WTC11 (cell line): ENCODE measurements at regions not wholly inside any gene's neighbourhood (a gene's known extent, or its start where the extent isn't known, plus 50 kb on each side); places are given as distances from the start of the nearest gene placed in this dataset.

ENCODE experiments used
- ATAC-seq: fragments of 200-7000 bp; cut with Tn5 transposase; 2 replicates; pipeline ENCODE4 v1.10.0; 2021; ENCODE audit warnings: mild to moderate bottlenecking, moderate library complexity
- CTCF ChIA-PET: fragments of 300-600 bp; sonication (Branson Sonifier 250); formaldehyde crosslinking; loops from one replicate; lab custom pipeline; 2021; ENCODE audit warnings: antibody characterized with exemption; lab: Charles Lee
- POLR2A ChIA-PET: fragments of 350-600 bp; sonication (Branson Sonifier 250); formaldehyde crosslinking; loops from one replicate; lab custom pipeline; 2021; ENCODE audit warnings: antibody characterized with exemption; lab: Charles Lee
- DNase-seq: peaks from one replicate; pipeline ENCODE4 v3.0.0; 2021; ENCODE audit warnings: low spot score
- H3K27ac Mint-ChIP-seq: 2 replicates; pipeline ENCODE4 v1.8.0; 2021; ENCODE audit warnings: mixed read lengths
- H3K27me3 Mint-ChIP-seq: 2 replicates; pipeline ENCODE4 v1.8.0; 2021; ENCODE audit warnings: low read depth, mild to moderate bottlenecking, moderate library complexity, mixed read lengths
- H3K36me3 Mint-ChIP-seq: 2 replicates; pipeline ENCODE4 v1.8.0; 2021; ENCODE audit warnings: mixed read lengths
- H3K4me1 Mint-ChIP-seq: 2 replicates; pipeline ENCODE4 v1.8.0; 2022; ENCODE audit warnings: mixed read lengths
- H3K4me3 Mint-ChIP-seq: 2 replicates; pipeline ENCODE4 v1.8.0; 2021; ENCODE audit warnings: mild to moderate bottlenecking, moderate library complexity, mixed read lengths
- H3K9me3 Mint-ChIP-seq: 2 replicates; pipeline ENCODE4 v1.8.0; 2021; ENCODE audit warnings: mixed read lengths
- ATF2 ChIP-seq: sonication (generic); formaldehyde crosslinking; IDR thresholded peaks from 2 replicates; pipeline ENCODE4 v1.8.1; 2022; ENCODE audit warnings: low read depth, missing genetic modification reagents, borderline replicate concordance
- CREB1 ChIP-seq: sonication (generic); formaldehyde crosslinking; IDR thresholded peaks from 2 replicates; pipeline ENCODE4 v1.8.0; 2023; ENCODE audit warnings: mild to moderate bottlenecking, missing genetic modification reagents
- FOXJ3 ChIP-seq: sonication (generic); formaldehyde crosslinking; IDR thresholded peaks from 2 replicates; pipeline ENCODE4 v1.9.0; 2021; ENCODE audit warnings: missing genetic modification reagents, mild to moderate bottlenecking, borderline replicate concordance
- MYBL2 ChIP-seq: sonication (generic); formaldehyde crosslinking; IDR thresholded peaks from 2 replicates; pipeline ENCODE4 v1.8.1; 2023; ENCODE audit warnings: mild to moderate bottlenecking, moderate library complexity, missing genetic modification reagents
- RELA ChIP-seq: sonication (generic); formaldehyde crosslinking; IDR thresholded peaks from 2 replicates; pipeline ENCODE4 v1.8.1; 2022; ENCODE audit warnings: missing genetic modification reagents, mild to moderate bottlenecking, borderline replicate concordance
- SMAD4 ChIP-seq: sonication (generic); formaldehyde crosslinking; IDR thresholded peaks from 2 replicates; pipeline ENCODE4 v1.8.0; 2022; ENCODE audit warnings: mild to moderate bottlenecking, missing genetic modification reagents
- TCF7 ChIP-seq: sonication (generic); formaldehyde crosslinking; IDR thresholded peaks from 2 replicates; pipeline ENCODE4 v1.8.0; 2022; ENCODE audit warnings: mild to moderate bottlenecking, low read depth, missing genetic modification reagents, moderate library complexity
- TEAD1 ChIP-seq: sonication (generic); formaldehyde crosslinking; IDR thresholded peaks from 2 replicates; pipeline ENCODE4 v1.8.0; 2022; ENCODE audit warnings: mild to moderate bottlenecking, missing genetic modification reagents
- TP53 ChIP-seq: sonication (generic); formaldehyde crosslinking; IDR thresholded peaks from 2 replicates; pipeline ENCODE4 v1.8.1; 2023; ENCODE audit warnings: mild to moderate bottlenecking, missing genetic modification reagents
- ZBTB21 ChIP-seq: sonication (generic); formaldehyde crosslinking; IDR thresholded peaks from 2 replicates; pipeline ENCODE4 v1.8.1; 2023; ENCODE audit warnings: mild to moderate bottlenecking, missing genetic modification reagents, borderline replicate concordance
- ZNF138 ChIP-seq: sonication (generic); formaldehyde crosslinking; conservative IDR thresholded peaks from 2 replicates; pipeline ENCODE4 v1.8.1; 2022; ENCODE audit warnings: mild to moderate bottlenecking, moderate library complexity, missing genetic modification reagents
- ZNF425 ChIP-seq: fragments of 250-450 bp; sonication (Bioruptor Pico); conservative IDR thresholded peaks from 2 replicates; pipeline ENCODE4 v1.9.0; 2021; ENCODE audit warnings: mild to moderate bottlenecking
- TF ChIP-seq, protein P1 (sequence below): sonication (generic); formaldehyde crosslinking; conservative IDR thresholded peaks from 2 replicates; pipeline ENCODE4 v1.8.1; 2023; ENCODE audit warnings: mild to moderate bottlenecking, low read depth, missing genetic modification reagents, moderate library complexity
- TF ChIP-seq, protein P2 (sequence below): sonication (generic); formaldehyde crosslinking; IDR thresholded peaks from 2 replicates; pipeline ENCODE4 v1.8.1; 2022; ENCODE audit warnings: low read depth, mild to moderate bottlenecking, moderate library complexity, missing genetic modification reagents, borderline replicate concordance
- TF ChIP-seq, protein P3 (sequence below): sonication (generic); formaldehyde crosslinking; IDR thresholded peaks from 2 replicates; pipeline ENCODE4 v1.8.0; 2023; ENCODE audit warnings: missing genetic modification reagents
- TF ChIP-seq, protein P4 (sequence below): sonication (generic); formaldehyde crosslinking; IDR thresholded peaks from 2 replicates; pipeline ENCODE4 v1.8.1; 2022; ENCODE audit warnings: mild to moderate bottlenecking, missing genetic modification reagents, moderate library complexity, borderline replicate concordance

DNA sequence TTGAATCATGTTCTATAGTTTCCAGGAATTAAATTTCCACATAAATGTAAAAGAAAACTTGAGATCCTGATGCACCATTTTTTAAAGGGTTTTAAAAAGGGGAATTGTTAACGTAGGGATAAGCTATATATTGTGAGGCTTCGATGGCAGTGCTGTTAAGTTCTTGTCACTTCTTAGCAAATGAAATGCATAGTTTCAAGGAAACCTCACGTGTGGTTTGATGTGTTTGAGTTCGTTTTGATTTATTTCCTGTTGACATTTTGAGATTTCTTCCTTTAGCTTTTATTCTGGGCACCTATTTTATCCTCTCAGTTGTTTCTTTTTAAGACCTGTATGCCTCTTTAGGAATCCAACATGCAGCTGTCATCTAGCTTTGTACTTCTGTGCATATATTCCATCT, 301.0 kb downstream of the DOCK8 start:
- no peak overlapping the region for H3K27ac Mint-ChIP-seq

DNA sequence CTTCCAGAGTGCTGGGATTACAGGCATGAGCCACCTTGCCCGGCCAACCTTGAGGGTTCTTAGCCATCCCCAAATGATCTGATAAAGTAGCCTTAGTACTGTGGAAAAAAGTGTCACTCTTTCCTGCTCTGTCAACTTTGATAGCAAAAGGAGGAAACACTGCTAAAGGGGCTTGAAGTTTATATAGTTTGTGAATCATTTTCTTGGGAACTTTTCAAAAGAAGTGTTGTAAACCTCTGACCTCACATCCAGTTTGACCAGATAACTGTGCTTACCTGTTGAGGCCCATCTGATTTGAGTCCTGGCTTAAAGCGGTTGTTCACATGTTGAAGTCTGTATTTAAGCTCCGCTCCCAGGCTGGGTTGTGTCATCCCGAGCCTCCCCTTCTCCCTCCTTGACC, 303.3 kb downstream of the DOCK8 start:
- H3K4me1 Mint-ChIP-seq = peaks cover 14% of the 10 kb centered on the region

More for the DNA sequence above, 301.0 kb downstream of the DOCK8 start:
- H3K27me3 Mint-ChIP-seq = no peaks in the 10 kb centered on the region
- ATAC-seq (no peak), DNase-seq (no peak)
- H3K9me3 Mint-ChIP-seq = peaks cover 8% of the 10 kb centered on the region
- POLR2A ChIA-PET = no interaction called here
- H3K4me1 Mint-ChIP-seq = peaks cover 18% of the 10 kb centered on the region
- CTCF ChIA-PET = no interaction called here
- peaks cover 10% of the 10 kb centered on the region; the same call in 1 of the 2 replicates for H3K36me3 Mint-ChIP-seq
- TF ChIP-seq RELA (CRISPR knock-in tag) = no peak
- H3K4me3 Mint-ChIP-seq = no peak overlapping the region

GRCh38 chr9:518540-518939, 303.9 kb downstream of the DOCK8 start:
- ChIA-PET CTCF (no interaction called here), POLR2A (no interaction called here)
- ATAC-seq (no peak), DNase-seq (no peak)
- H3K27ac Mint-ChIP-seq = no peak overlapping the region
- H3K36me3 Mint-ChIP-seq = peaks cover 10% of the 10 kb centered on the region; the same call in 1 of the 2 replicates
- H3K4me3 Mint-ChIP-seq = no peak overlapping the region
- H3K4me1 Mint-ChIP-seq = peaks cover 14% of the 10 kb centered on the region
- H3K27me3 Mint-ChIP-seq = no peaks in the 10 kb centered on the region
- H3K9me3 Mint-ChIP-seq = peaks cover 8% of the 10 kb centered on the region
- TF ChIP-seq SMAD4 (CRISPR knock-in tag) (no peak), TCF7 (CRISPR knock-in tag) (no peak), TEAD1 (no peak), CREB1 (CRISPR knock-in tag) (no peak), FOXJ3 (CRISPR knock-in tag) (no peak)
- TF ChIP-seq, protein P1, sequence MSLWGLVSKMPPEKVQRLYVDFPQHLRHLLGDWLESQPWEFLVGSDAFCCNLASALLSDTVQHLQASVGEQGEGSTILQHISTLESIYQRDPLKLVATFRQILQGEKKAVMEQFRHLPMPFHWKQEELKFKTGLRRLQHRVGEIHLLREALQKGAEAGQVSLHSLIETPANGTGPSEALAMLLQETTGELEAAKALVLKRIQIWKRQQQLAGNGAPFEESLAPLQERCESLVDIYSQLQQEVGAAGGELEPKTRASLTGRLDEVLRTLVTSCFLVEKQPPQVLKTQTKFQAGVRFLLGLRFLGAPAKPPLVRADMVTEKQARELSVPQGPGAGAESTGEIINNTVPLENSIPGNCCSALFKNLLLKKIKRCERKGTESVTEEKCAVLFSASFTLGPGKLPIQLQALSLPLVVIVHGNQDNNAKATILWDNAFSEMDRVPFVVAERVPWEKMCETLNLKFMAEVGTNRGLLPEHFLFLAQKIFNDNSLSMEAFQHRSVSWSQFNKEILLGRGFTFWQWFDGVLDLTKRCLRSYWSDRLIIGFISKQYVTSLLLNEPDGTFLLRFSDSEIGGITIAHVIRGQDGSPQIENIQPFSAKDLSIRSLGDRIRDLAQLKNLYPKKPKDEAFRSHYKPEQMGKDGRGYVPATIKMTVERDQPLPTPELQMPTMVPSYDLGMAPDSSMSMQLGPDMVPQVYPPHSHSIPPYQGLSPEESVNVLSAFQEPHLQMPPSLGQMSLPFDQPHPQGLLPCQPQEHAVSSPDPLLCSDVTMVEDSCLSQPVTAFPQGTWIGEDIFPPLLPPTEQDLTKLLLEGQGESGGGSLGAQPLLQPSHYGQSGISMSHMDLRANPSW = no peak
- TF ChIP-seq, protein P2, sequence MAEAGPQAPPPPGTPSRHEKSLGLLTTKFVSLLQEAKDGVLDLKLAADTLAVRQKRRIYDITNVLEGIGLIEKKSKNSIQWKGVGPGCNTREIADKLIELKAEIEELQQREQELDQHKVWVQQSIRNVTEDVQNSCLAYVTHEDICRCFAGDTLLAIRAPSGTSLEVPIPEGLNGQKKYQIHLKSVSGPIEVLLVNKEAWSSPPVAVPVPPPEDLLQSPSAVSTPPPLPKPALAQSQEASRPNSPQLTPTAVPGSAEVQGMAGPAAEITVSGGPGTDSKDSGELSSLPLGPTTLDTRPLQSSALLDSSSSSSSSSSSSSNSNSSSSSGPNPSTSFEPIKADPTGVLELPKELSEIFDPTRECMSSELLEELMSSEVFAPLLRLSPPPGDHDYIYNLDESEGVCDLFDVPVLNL (CRISPR knock-in tag) = no peak

More for the DNA sequence above, 303.3 kb downstream of the DOCK8 start:
- Mint-ChIP-seq H3K27me3 (no peaks in the 10 kb centered on the region), H3K36me3 (peaks cover 10% of the 10 kb centered on the region; the same call in 1 of the 2 replicates), H3K27ac (no peak overlapping the region), H3K9me3 (peaks cover 8% of the 10 kb centered on the region), H3K4me3 (no peak overlapping the region)
- ChIA-PET POLR2A (no interaction called here), CTCF (no interaction called here)
- DNase-seq = no peak
- TF ChIP-seq ZNF425 (CRISPR knock-in tag) (no peak), ZBTB21 (CRISPR knock-in tag) (no peak), MYBL2 (CRISPR knock-in tag) (no peak), ZNF138 (no peak), ATF2 (CRISPR knock-in tag) (no peak), TP53 (CRISPR knock-in tag) (no peak)
- TF ChIP-seq, protein P3, sequence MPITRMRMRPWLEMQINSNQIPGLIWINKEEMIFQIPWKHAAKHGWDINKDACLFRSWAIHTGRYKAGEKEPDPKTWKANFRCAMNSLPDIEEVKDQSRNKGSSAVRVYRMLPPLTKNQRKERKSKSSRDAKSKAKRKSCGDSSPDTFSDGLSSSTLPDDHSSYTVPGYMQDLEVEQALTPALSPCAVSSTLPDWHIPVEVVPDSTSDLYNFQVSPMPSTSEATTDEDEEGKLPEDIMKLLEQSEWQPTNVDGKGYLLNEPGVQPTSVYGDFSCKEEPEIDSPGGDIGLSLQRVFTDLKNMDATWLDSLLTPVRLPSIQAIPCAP = no peak
- TF ChIP-seq, protein P4, sequence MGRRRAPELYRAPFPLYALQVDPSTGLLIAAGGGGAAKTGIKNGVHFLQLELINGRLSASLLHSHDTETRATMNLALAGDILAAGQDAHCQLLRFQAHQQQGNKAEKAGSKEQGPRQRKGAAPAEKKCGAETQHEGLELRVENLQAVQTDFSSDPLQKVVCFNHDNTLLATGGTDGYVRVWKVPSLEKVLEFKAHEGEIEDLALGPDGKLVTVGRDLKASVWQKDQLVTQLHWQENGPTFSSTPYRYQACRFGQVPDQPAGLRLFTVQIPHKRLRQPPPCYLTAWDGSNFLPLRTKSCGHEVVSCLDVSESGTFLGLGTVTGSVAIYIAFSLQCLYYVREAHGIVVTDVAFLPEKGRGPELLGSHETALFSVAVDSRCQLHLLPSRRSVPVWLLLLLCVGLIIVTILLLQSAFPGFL (CRISPR knock-in tag) = no peak
- no peak for ATAC-seq
